ENCODE measurements at regions not wholly inside any gene's neighbourhood (a gene's known extent, or its start where the extent isn't known, plus 50 kb on each side); places are given as distances from the start of the nearest gene placed in this dataset.

DNA sequence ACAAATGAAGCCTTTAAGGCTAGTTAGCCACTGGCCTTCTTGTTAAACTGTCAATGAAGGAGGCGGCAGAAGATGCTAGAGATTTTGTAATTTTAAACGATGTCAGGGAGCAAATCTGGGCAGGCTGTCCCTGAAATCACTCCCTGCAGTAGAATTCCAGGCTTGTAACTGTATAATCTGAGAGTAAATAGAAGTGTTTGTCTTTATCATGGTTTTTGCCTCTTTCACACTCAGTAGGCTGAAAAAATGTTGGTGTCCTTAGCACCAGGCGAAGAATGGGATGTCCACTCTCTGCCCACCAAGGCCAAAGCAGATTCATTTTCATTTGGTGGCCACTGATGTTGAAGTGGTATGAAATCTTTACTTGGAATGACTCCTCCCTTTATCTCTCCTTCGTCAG lies 136.9 kb upstream of the THSD7B start:
- no peak overlapping the region for H3K4me3 ChIP-seq (ENCODE audit: low read depth, low read length)
- no peaks in the 10 kb centered on the region for H3K27me3 ChIP-seq (ENCODE audit: control insufficient read depth, insufficient read depth, low read length)
- TF ChIP-seq, protein P1, sequence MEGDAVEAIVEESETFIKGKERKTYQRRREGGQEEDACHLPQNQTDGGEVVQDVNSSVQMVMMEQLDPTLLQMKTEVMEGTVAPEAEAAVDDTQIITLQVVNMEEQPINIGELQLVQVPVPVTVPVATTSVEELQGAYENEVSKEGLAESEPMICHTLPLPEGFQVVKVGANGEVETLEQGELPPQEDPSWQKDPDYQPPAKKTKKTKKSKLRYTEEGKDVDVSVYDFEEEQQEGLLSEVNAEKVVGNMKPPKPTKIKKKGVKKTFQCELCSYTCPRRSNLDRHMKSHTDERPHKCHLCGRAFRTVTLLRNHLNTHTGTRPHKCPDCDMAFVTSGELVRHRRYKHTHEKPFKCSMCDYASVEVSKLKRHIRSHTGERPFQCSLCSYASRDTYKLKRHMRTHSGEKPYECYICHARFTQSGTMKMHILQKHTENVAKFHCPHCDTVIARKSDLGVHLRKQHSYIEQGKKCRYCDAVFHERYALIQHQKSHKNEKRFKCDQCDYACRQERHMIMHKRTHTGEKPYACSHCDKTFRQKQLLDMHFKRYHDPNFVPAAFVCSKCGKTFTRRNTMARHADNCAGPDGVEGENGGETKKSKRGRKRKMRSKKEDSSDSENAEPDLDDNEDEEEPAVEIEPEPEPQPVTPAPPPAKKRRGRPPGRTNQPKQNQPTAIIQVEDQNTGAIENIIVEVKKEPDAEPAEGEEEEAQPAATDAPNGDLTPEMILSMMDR (IDR thresholded peaks at IDR 0.05; ENCODE audit: insufficient read depth, low read length, poor library complexity, severe bottlenecking) = no peak
- DNase-seq (ENCODE audit: low read depth) = no peak
- no peaks in the 10 kb centered on the region for H3K36me3 ChIP-seq (ENCODE audit: control insufficient read depth, insufficient read depth, low read length)

DNA sequence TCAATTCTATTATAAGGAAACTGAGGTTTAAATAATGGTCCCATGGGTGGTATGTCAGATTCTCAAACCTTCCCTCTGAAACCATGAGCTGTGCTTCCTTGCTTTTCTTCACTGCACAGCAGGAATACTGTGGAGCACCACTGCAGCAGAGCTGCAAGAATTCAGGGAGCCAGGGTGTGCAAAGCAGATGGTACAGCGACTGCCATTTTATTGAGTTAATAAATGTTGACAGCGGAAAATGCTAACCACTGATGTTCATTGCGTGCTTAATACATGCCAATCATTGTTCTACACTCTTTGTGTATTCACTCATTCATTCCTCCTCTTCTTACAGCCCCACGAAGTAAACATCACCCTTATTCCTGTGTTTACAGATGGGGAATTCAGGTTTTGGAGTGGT lies 152.2 kb upstream of the THSD7B start:
- no peaks in the 10 kb centered on the region for H3K27me3 ChIP-seq (ENCODE audit: control insufficient read depth, insufficient read depth, low read length)
- H3K36me3 ChIP-seq (ENCODE audit: control insufficient read depth, insufficient read depth, low read length) = no peaks in the 10 kb centered on the region
- H3K4me3 ChIP-seq (ENCODE audit: low read depth, low read length) = no peak overlapping the region
- TF ChIP-seq, protein P1 (IDR thresholded peaks at IDR 0.05; ENCODE audit: insufficient read depth, low read length, poor library complexity, severe bottlenecking) = no peak
- DNase-seq (ENCODE audit: low read depth) = no peak

GRCh38 chr2:136612079-136612478 lies 153.3 kb upstream of the THSD7B start:
- no peak for DNase-seq (ENCODE audit: low read depth)
- no peak overlapping the region for H3K4me3 ChIP-seq (ENCODE audit: low read depth, low read length)
- TF ChIP-seq, protein P1 (IDR thresholded peaks at IDR 0.05; ENCODE audit: insufficient read depth, low read length, poor library complexity, severe bottlenecking) = no peak
- no peaks in the 10 kb centered on the region for H3K36me3 ChIP-seq (ENCODE audit: control insufficient read depth, insufficient read depth, low read length)
- H3K27me3 ChIP-seq (ENCODE audit: control insufficient read depth, insufficient read depth, low read length) = no peaks in the 10 kb centered on the region

DNA sequence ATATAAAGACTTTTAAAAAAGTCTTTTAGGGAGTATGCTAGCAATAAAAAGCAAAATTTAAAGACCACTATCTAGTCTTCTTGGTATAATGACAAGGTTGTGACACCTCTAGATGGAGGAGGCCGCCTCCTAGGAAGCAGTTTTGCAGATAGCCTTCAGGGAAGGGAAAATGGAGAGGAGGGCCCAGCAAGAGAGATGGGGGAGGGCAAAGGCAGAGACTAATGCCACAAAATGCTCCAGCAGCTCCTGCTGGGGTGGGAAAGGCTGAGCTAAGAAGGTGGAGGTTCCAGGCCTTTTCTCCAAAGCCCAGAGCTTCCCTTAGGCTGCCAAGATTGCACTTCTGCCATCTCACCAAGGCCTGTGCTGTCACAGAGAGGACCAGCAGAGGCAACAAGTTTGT lies 153.9 kb upstream of the THSD7B start:
- DNase-seq (ENCODE audit: low read depth) = no peak
- TF ChIP-seq, protein P1 (IDR thresholded peaks at IDR 0.05; ENCODE audit: insufficient read depth, low read length, poor library complexity, severe bottlenecking) = no peak
- Histone ChIP-seq H3K4me3 (ENCODE audit: low read depth, low read length) (no peak overlapping the region), H3K36me3 (ENCODE audit: control insufficient read depth, insufficient read depth, low read length) (no peaks in the 10 kb centered on the region), H3K27me3 (ENCODE audit: control insufficient read depth, insufficient read depth, low read length) (no peaks in the 10 kb centered on the region)

GRCh38 chr2:136582628-136583205 lies 182.6 kb upstream of the THSD7B start:
- no peaks in the 10 kb centered on the region for H3K36me3 ChIP-seq (ENCODE audit: control insufficient read depth, insufficient read depth, low read length)
- H3K4me3 ChIP-seq (ENCODE audit: low read depth, low read length) = no peak overlapping the region
- H3K27me3 ChIP-seq (ENCODE audit: control insufficient read depth, insufficient read depth, low read length) = no peaks in the 10 kb centered on the region
- TF ChIP-seq, protein P1 (IDR thresholded peaks at IDR 0.05; ENCODE audit: insufficient read depth, low read length, poor library complexity, severe bottlenecking) = no peak
- DNase-seq (ENCODE audit: low read depth) = no peak

DNA sequence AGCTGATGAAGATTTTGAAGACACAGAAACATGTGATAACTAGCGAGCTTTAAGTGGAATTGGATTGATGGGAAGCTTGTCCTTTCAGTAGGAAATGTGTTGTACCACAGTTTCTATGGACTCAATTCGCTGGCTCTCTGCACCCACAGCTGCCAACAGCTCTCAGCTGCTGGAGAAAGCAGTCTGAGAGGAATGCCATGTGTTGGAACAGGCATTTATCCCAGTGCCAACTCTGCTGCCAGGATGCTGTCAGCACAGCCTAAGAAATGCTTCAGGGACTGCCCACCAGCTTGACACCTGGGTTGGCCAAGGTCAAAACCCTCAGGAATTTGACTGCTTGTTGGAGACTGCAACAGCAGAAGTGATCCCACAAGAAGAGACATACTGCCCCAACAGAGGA lies 193.0 kb upstream of the THSD7B start:
- TF ChIP-seq, protein P1 (IDR thresholded peaks at IDR 0.05; ENCODE audit: insufficient read depth, low read length, poor library complexity, severe bottlenecking) = no peak
- H3K36me3 ChIP-seq (ENCODE audit: control insufficient read depth, insufficient read depth, low read length) = no peaks in the 10 kb centered on the region
- no peaks in the 10 kb centered on the region for H3K27me3 ChIP-seq (ENCODE audit: control insufficient read depth, insufficient read depth, low read length)
- DNase-seq (ENCODE audit: low read depth) = no peak
- no peak overlapping the region for H3K4me3 ChIP-seq (ENCODE audit: low read depth, low read length)

All from kidney epithelial cell (primary cell).